WERI-Rb-1 (cell line): ENCODE measurements at regions not wholly inside any gene's neighbourhood (a gene's known extent, or its start where the extent isn't known, plus 50 kb on each side); places are given as distances from the start of the nearest gene placed in this dataset.

Experiments used
- DNase-seq: peaks from one replicate; pipeline ENCODE4 v3.0.0-alpha.2; 2020
- H3K27ac ChIP-seq: fragments of 250-450 bp; sonication (Bioruptor Pico); 2 replicates; pipeline ENCODE4 v1.5.1; 2020; ENCODE audit warnings: mild to moderate bottlenecking, moderate library complexity
- H3K27me3 ChIP-seq: fragments of 250-450 bp; sonication (Bioruptor Pico); 2 replicates; pipeline ENCODE4 v1.5.1; 2021; ENCODE audit warnings: mild to moderate bottlenecking, low read depth, moderate library complexity; ENCODE audit not compliant: insufficient read depth, severe bottlenecking
- H3K36me3 ChIP-seq: fragments of 250-450 bp; sonication (Bioruptor Pico); 2 replicates; pipeline ENCODE4 v1.5.1; 2020; ENCODE audit warnings: mild to moderate bottlenecking, moderate library complexity
- H3K4me3 ChIP-seq: 2 replicates; pipeline ENCODE4 v1.5.1; 2011; ENCODE audit warnings: low read depth, mild to moderate bottlenecking, control low read depth, low read length
- H3K9me3 ChIP-seq: fragments of 250-450 bp; sonication (Bioruptor Pico); 2 replicates; pipeline ENCODE4 v1.5.1; 2021; ENCODE audit warnings: mild to moderate bottlenecking, moderate library complexity; ENCODE audit not compliant: severe bottlenecking
- TF ChIP-seq, protein P1 (sequence below): IDR thresholded peaks from 2 replicates; pipeline ENCODE4 v1.5.1; 2011; ENCODE audit warnings: low read depth, mild to moderate bottlenecking, control low read depth, inconsistent platforms, low read length

DNA sequence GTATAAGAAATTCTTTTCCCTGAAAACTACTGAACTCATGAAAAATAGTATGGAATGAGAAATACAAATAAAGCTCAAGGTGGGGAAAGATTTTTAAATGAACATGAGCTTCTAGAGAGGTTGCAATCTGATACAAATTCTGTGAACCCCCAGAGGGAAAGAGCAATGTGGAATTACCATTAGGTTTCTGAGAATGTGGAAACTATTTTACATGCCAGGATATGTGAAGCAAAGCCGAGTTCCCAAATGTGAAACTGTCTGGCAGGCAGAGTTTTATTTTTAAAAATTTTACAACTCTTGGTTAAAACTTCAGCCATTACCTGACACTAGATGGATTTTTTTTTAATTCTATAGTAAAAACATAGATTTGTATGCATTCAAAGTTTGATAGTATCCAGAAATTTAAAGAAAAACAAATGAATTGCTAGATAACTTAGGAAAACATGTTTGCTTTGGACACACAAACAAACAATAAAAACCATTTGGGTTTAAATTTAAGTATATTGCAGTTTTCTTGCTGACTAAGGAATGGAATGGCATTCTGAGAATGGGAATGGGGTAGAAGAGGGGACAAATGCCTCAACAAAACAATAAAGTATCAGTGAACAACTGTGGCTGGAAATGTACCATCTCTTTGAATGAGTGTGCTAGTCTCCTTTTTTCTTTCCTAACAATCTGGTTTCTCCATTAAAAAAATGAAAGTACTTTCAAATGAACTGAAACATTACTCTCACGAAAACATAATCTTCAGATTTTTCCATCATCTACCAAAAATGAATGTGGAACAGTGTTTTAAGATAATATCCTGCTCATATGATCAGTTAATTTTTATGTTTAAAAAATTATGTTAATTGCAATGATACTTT is 99.6 kb downstream of the PCDH18 start:
- no peaks in the 10 kb centered on the region for H3K36me3 ChIP-seq
- H3K27ac ChIP-seq, result no peak overlapping the region
- H3K4me3 ChIP-seq, result no peak overlapping the region
- H3K27me3 ChIP-seq, result no peaks in the 10 kb centered on the region
- TF ChIP-seq, protein P1, sequence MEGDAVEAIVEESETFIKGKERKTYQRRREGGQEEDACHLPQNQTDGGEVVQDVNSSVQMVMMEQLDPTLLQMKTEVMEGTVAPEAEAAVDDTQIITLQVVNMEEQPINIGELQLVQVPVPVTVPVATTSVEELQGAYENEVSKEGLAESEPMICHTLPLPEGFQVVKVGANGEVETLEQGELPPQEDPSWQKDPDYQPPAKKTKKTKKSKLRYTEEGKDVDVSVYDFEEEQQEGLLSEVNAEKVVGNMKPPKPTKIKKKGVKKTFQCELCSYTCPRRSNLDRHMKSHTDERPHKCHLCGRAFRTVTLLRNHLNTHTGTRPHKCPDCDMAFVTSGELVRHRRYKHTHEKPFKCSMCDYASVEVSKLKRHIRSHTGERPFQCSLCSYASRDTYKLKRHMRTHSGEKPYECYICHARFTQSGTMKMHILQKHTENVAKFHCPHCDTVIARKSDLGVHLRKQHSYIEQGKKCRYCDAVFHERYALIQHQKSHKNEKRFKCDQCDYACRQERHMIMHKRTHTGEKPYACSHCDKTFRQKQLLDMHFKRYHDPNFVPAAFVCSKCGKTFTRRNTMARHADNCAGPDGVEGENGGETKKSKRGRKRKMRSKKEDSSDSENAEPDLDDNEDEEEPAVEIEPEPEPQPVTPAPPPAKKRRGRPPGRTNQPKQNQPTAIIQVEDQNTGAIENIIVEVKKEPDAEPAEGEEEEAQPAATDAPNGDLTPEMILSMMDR, result no peak
- H3K9me3 ChIP-seq, result no peaks in the 10 kb centered on the region
- no peak for DNase-seq

DNA sequence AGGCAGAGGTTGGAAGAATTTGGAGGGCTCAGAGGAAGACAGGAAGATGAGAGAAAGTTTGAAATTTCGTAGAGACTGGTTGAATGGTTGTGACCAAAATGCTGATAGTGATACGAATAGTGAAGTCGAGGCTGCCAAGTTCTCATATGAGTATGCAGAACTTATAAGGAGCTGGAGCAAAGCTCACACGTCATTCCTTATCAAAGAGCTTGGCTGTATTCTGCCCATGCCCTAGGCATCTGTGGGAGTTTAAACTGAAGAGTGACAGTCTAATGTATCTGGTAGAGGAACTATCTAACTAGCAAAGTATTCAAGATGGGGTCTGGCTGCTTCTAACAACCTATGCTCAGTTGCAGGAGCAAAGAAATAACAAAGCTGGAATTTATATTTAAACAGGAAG is 102.1 kb downstream of the PCDH18 start:
- no peak for DNase-seq
- TF ChIP-seq, protein P1, result no peak
- Histone ChIP-seq H3K27ac (no peak overlapping the region), H3K36me3 (no peaks in the 10 kb centered on the region), H3K27me3 (no peaks in the 10 kb centered on the region), H3K4me3 (no peak overlapping the region), H3K9me3 (no peaks in the 10 kb centered on the region)

DNA sequence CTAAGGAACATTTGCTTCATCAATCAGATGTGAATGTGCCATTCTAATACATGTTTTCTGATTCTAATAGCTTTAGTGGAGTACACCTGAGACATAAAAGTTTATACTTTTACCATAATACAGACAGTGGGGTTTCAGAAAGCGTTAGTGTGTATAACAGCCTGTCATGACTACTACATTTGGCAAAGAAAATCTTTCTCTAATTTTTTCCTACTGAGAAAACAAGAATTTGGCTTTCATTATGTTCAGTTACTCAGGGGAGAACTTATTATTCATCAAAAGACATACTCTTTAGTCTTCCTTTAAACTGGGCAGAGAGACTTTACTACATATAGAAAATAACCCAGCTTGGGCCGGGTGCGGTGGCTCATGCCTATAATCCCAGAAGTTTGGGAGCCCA is 104.9 kb downstream of the PCDH18 start:
- H3K27ac ChIP-seq, result no peak overlapping the region
- H3K36me3 ChIP-seq, result no peaks in the 10 kb centered on the region
- TF ChIP-seq, protein P1, result no peak
- no peak for DNase-seq
- no peaks in the 10 kb centered on the region for H3K27me3 ChIP-seq
- H3K9me3 ChIP-seq, result no peaks in the 10 kb centered on the region
- no peak overlapping the region for H3K4me3 ChIP-seq

DNA sequence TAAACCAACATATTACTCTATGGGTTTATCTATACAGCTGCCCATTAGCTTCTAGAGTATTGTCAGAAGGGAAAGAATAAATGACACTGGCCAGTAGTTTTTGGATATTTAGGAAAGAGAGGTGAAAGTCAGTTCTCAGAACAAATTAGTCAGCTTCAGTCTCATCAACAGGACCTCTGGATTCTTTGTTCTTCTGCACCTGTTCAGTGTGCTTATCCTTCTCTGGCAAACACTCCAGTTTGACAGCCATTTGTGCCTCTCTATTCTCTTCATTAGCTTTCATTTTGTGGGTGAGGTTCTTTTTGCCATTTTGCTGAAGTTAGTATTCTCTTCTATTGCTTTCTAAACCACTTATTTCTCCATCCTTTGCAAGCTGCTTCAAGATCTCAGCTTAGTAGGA is 107.0 kb downstream of the PCDH18 start:
- Histone ChIP-seq H3K4me3 (no peak overlapping the region), H3K27ac (no peak overlapping the region), H3K36me3 (no peaks in the 10 kb centered on the region), H3K27me3 (no peaks in the 10 kb centered on the region), H3K9me3 (peaks cover 3% of the 10 kb centered on the region)
- TF ChIP-seq, protein P1, result no peak
- no peak for DNase-seq

DNA sequence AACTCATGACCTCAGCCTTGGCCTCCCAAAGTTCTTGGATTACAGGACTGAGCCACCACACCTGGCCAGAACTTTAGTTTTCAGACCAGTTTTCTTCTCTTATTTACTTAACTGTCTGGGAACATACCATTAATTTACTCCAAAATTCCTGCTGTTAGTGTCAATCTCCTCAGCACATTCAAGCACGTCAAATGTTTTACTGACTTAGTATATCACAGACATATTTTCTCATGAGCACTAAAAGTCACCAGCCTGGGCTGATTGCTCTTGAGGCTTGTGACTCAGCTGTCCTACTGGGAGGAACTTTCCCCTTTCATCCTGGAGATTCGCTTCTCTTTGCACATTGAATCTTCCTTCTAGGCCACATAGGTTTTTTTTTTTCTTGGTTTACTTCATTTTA is 109.6 kb downstream of the PCDH18 start:
- Histone ChIP-seq H3K4me3 (no peak overlapping the region), H3K36me3 (no peaks in the 10 kb centered on the region), H3K9me3 (peaks cover 3% of the 10 kb centered on the region), H3K27ac (no peak overlapping the region), H3K27me3 (no peaks in the 10 kb centered on the region)
- TF ChIP-seq, protein P1, result no peak
- no peak for DNase-seq

DNA sequence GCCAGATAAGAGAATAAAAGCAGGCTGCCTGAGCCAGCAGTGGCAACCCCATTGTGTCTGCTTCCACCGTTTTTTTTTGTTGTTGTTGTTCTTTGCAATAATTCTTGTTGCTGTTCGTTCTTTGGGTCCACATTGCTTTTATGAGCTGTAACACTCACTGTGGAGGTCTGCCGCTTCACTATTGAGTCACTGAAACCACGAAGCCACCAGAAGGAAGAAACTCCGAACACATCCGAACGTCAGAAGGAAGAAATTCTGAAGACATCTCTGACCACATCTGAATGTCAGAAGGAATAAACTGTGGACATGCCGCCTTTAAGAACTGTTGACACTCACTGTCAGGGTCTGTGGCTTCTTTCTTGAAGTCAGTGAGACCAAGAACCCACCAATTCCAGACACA is 110.5 kb downstream of the PCDH18 start:
- H3K36me3 ChIP-seq, result no peaks in the 10 kb centered on the region
- no peak overlapping the region for H3K27ac ChIP-seq
- no peaks in the 10 kb centered on the region for H3K27me3 ChIP-seq
- H3K9me3 ChIP-seq, result peaks cover 3% of the 10 kb centered on the region
- no peak overlapping the region for H3K4me3 ChIP-seq
- TF ChIP-seq, protein P1, result no peak
- DNase-seq, result no peak
